ENCODE measurements at regions not wholly inside any gene's neighbourhood (a gene's known extent, or its start where the extent isn't known, plus 50 kb on each side); places are given as distances from the start of the nearest gene placed in this dataset.

GRCh38 chr6:3960754-3961361 lies 111.7 kb downstream of the FAM50B start:
- TF ChIP-seq CTCF (IDR thresholded peaks at IDR 0.05) (no peak), POLR2A (IDR thresholded peaks at IDR 0.05) (no peak), EP300 (IDR thresholded peaks at IDR 0.05; ENCODE audit: low read depth) (no peak), POLR2AphosphoS5 (IDR thresholded peaks at IDR 0.05) (no peak)

Data from transverse colon (tissue), 4 donors.